ENCODE measurements at regions not wholly inside any gene's neighbourhood (a gene's known extent, or its start where the extent isn't known, plus 50 kb on each side); places are given as distances from the start of the nearest gene placed in this dataset.

- Histone ChIP-seq H3K4me1 (no peaks in the 10 kb centered on the region), H3K27ac (no peak overlapping the region), H3K4me3 (no peak overlapping the region), H3K9me3 (no peaks in the 10 kb centered on the region), H3K36me3 (no peaks in the 10 kb centered on the region), H3K27me3 (no peaks in the 10 kb centered on the region)
- intact Hi-C loops (cut with DNase I), result no loop called here
- 75% methylated on average over 1 of the region's 1 CpG for WGBS (ENCODE audit: insufficient coverage, low coverage, low lambda C conversion rate, missing lambda C conversion rate)
- DNase-seq, result no peak
- ATAC-seq, result no peak
- TF ChIP-seq, protein P1, sequence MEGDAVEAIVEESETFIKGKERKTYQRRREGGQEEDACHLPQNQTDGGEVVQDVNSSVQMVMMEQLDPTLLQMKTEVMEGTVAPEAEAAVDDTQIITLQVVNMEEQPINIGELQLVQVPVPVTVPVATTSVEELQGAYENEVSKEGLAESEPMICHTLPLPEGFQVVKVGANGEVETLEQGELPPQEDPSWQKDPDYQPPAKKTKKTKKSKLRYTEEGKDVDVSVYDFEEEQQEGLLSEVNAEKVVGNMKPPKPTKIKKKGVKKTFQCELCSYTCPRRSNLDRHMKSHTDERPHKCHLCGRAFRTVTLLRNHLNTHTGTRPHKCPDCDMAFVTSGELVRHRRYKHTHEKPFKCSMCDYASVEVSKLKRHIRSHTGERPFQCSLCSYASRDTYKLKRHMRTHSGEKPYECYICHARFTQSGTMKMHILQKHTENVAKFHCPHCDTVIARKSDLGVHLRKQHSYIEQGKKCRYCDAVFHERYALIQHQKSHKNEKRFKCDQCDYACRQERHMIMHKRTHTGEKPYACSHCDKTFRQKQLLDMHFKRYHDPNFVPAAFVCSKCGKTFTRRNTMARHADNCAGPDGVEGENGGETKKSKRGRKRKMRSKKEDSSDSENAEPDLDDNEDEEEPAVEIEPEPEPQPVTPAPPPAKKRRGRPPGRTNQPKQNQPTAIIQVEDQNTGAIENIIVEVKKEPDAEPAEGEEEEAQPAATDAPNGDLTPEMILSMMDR (IDR thresholded peaks at IDR 0.05), result no peak
- TF ChIP-seq POLR2A (IDR thresholded peaks at IDR 0.05), result no peak
Measured at GRCh38 chr12:86660488-86661147, 404.4 kb upstream of the MGAT4C start.

GRCh38 chr12:86659985-86660384 is 403.8 kb upstream of the MGAT4C start:
- Histone ChIP-seq H3K4me3 (no peak overlapping the region), H3K27me3 (no peaks in the 10 kb centered on the region), H3K27ac (no peak overlapping the region), H3K36me3 (no peaks in the 10 kb centered on the region), H3K4me1 (no peaks in the 10 kb centered on the region), H3K9me3 (no peaks in the 10 kb centered on the region)
- ATAC-seq (no peak), DNase-seq (no peak)
- no peak for TF ChIP-seq POLR2A (IDR thresholded peaks at IDR 0.05)
- TF ChIP-seq, protein P1 (IDR thresholded peaks at IDR 0.05), result no peak
- intact Hi-C loops (cut with DNase I), result no loop called here
- 48% methylated on average over 2 of the region's 2 CpGs for WGBS (ENCODE audit: insufficient coverage, low coverage, low lambda C conversion rate, missing lambda C conversion rate)

GRCh38 chr12:86658303-86658702 is 402.1 kb upstream of the MGAT4C start:
- H3K4me3 ChIP-seq, result no peak overlapping the region
- H3K27me3 ChIP-seq, result no peaks in the 10 kb centered on the region
- no peak for ATAC-seq
- DNase-seq, result no peak
- intact Hi-C loops (cut with DNase I), result no loop called here
- no peak for TF ChIP-seq POLR2A (IDR thresholded peaks at IDR 0.05)
- TF ChIP-seq, protein P1 (IDR thresholded peaks at IDR 0.05), result no peak
- H3K36me3 ChIP-seq, result no peaks in the 10 kb centered on the region
- H3K9me3 ChIP-seq, result no peaks in the 10 kb centered on the region
- H3K4me1 ChIP-seq, result no peaks in the 10 kb centered on the region
- H3K27ac ChIP-seq, result no peak overlapping the region

DNA sequence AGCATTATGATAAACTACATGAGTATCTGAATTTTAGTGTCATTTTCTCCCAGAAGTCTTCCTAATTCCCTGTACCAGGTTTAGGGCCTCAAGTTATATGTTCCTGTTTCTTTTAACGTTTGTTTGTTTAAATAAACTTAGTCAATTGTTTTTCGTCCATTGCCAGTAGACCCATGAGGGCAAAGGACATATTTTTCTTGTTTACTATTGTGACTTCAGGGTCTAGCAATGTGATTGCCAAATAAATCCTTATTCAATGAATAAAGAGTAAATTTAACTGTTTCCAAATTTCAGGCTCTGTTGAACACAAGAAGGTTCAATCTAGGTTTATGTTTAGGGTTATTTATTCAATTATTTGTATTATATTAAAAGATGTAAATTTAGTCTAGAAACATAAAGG is 391.6 kb upstream of the MGAT4C start:
- WGBS (ENCODE audit: insufficient coverage, low coverage, low lambda C conversion rate, missing lambda C conversion rate), result 12% methylated on average over 2 of the region's 2 CpGs
- TF ChIP-seq, protein P1 (IDR thresholded peaks at IDR 0.05), result no peak
- no peak for TF ChIP-seq POLR2A (IDR thresholded peaks at IDR 0.05)
- Histone ChIP-seq H3K27me3 (no peaks in the 10 kb centered on the region), H3K4me3 (no peak overlapping the region), H3K4me1 (no peaks in the 10 kb centered on the region), H3K36me3 (no peaks in the 10 kb centered on the region), H3K27ac (no peak overlapping the region), H3K9me3 (no peaks in the 10 kb centered on the region)
- DNase-seq (no peak), ATAC-seq (no peak)
- intact Hi-C loops (cut with DNase I), result no loop called here
